ENCODE measurements at regions not wholly inside any gene's neighbourhood (a gene's known extent, or its start where the extent isn't known, plus 50 kb on each side); places are given as distances from the start of the nearest gene placed in this dataset.
A peak's percentile ranks its signal among the peaks of the same experiment; 100 is the strongest.
"Not testable (repeated sequence)": the region's sequence is repeated elsewhere in the genome, so short reads cannot be mapped to it uniquely, and the experiment has no call there.

- DNase-seq (ENCODE audit: low read depth): no peak
- H3K4me3 ChIP-seq (ENCODE audit: low read depth, low read length): no peak overlapping the region
These were observed 197.6 kb upstream of the MEF2C start for GRCh38 chr5:89080467-89081116.

DNA sequence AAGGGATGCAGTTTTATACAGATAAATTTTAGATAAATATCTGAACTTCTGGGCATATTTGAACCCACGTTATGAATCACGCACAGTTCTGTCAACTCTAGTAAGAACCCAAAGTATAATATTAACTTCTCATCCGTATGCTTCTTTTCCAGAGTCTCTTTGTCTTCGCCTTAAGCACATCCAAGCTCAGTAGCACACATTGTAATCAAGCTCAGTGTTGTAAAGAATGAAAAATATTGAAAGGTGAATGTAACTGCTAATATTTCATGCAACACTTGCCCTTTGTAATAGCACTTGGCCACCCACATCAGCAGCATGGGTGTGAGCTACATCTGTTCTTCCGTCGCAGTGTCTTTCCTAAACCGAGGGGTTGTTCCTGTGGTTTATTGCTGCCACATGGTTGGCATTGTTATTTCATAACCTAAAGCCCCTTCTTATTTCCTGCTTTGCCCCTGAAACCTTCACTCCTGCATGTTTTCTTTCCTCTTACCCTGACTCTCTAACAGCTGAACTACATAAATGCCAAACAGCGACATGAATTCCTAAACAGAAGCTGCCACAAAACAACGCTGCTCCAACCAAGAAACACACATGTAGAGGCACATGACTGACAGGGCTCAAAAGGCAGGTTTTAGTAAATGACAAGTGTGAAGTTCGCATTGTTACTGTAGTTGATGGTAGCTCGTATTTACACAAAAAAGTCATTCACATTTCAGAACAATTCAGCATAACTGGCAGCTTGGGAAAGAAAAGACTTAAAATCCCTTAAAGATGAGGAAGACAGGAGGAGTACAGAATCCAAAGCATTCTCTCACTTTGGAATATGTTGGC is 190.1 kb upstream of the MEF2C start:
- H3K4me3 ChIP-seq (ENCODE audit: low read depth, low read length): no peak overlapping the region
- DNase-seq (ENCODE audit: low read depth): peak; percentile 32

- no peak overlapping the region for H3K4me3 ChIP-seq (ENCODE audit: low read depth, low read length)
- no peak for DNase-seq (ENCODE audit: low read depth)
These were observed 189.0 kb upstream of the MEF2C start for GRCh38 chr5:89071941-89072331.

- DNase-seq (ENCODE audit: low read depth): no peak
- H3K4me3 ChIP-seq (ENCODE audit: low read depth, low read length): no peak overlapping the region
These were observed 188.3 kb upstream of the MEF2C start for GRCh38 chr5:89071101-89071940.

DNA sequence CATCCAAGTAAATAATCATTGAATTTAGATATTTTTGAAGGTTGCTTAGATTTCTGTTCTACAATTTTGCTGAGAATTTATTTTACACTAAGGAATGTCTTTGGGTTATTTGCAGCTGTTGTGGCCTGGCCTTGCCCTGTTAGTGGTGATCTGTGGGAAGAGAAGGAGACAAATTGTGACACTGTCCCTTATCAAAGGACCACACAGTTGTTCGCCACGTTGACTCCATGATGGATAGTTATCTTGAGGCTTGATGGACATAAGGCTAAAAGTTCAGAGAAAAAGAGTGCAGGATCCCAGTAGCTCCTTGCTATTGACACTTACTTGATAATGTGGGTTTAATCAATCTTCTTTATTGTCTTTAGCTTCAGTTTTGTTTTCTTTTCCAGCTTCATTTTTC is 186.6 kb upstream of the MEF2C start:
- DNase-seq (ENCODE audit: low read depth): no peak
- H3K4me3 ChIP-seq (ENCODE audit: low read depth, low read length): no peak overlapping the region

GRCh38 chr5:89067362-89067761 is 184.4 kb upstream of the MEF2C start:
- DNase-seq (ENCODE audit: low read depth): no peak
- no peak overlapping the region for H3K4me3 ChIP-seq (ENCODE audit: low read depth, low read length)

DNA sequence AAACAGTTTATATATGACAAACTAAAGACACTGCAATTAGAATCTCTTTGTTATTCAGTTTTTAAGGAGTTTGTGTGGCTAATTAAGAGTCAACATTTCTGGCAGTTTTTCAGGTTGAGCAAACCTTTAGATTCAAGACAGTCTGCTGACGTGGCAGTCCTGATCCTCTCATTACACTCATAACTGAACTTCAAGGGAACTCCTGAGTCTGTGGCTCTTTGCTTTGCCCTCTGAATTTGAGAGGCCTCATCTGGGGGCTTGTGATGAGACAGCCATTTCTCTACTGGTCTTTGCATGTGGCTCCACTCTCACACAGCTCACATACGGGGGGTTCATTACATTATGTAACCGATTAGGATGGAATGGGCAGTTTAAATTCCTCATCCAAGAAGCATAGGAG is 182.9 kb upstream of the MEF2C start:
- no peak overlapping the region for H3K4me3 ChIP-seq (ENCODE audit: low read depth, low read length)
- no peak for DNase-seq (ENCODE audit: low read depth)

- no peak for DNase-seq (ENCODE audit: low read depth)
- H3K4me3 ChIP-seq (ENCODE audit: low read depth, low read length): no peak overlapping the region
These were observed 181.8 kb upstream of the MEF2C start for GRCh38 chr5:89064736-89065135.

- no peak for DNase-seq (ENCODE audit: low read depth)
- no peak overlapping the region for H3K4me3 ChIP-seq (ENCODE audit: low read depth, low read length)
These were observed 181.1 kb upstream of the MEF2C start for GRCh38 chr5:89064054-89064453.

- H3K4me3 ChIP-seq (ENCODE audit: low read depth, low read length): no peak overlapping the region
- DNase-seq (ENCODE audit: low read depth): no peak
These were observed 177.8 kb upstream of the MEF2C start for GRCh38 chr5:89060768-89061167.

- no peak overlapping the region for H3K4me3 ChIP-seq (ENCODE audit: low read depth, low read length)
- no peak for DNase-seq (ENCODE audit: low read depth)
These were observed 176.3 kb upstream of the MEF2C start for GRCh38 chr5:89059274-89059673.

DNA sequence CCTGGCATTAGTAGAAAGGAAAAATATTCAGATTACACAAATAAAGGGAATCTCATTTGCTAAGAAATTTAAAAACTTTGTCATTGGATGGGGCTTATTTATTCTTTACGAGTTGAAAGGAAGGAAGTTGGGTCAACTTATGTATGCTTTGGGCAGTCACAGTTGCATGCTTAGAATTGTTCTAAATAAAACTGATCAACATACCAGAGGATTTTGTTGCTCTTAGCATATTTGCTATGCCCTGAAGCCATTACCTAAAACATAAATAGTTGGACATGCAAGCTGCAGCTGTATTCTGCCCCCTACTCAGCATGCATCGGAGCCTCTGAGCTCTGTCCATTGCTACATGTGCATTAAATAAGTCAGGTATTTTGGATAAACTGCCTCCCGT is 172.7 kb upstream of the MEF2C start:
- H3K4me3 ChIP-seq (ENCODE audit: low read depth, low read length): no peak overlapping the region
- no peak for DNase-seq (ENCODE audit: low read depth)

DNA sequence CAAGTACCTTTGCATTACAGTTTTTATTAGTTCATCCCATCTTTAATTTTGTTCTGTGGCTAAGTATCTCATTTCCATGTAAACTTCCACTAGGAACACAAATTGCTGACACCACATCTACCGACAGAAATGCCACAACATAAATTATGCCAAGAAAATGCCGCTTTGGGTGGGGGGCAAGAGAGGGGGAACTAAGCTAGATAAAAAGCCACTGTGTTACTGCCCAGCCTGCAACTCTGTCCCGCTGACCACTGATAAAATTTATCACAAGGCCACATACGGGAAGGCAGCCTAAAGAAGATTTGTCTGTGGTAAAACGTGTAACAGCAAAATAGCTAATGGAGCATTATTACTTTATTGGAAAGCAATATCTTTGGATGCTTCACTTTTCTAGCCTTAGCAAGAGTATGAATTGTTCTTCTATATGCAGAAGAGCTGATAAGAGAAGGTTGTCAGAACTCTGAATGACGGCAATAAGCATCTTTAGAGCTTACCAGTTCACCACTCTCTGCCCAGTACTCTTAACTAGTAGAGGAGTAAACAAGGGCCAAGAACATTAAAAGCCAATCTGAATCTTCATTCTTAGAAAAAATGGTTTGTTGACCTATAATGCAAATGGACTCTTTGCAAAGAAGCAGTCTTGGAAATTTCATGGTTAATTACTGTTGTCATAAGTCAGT is 172.2 kb upstream of the MEF2C start:
- DNase-seq (ENCODE audit: low read depth): no peak
- H3K4me3 ChIP-seq (ENCODE audit: low read depth, low read length): no peak overlapping the region

DNA sequence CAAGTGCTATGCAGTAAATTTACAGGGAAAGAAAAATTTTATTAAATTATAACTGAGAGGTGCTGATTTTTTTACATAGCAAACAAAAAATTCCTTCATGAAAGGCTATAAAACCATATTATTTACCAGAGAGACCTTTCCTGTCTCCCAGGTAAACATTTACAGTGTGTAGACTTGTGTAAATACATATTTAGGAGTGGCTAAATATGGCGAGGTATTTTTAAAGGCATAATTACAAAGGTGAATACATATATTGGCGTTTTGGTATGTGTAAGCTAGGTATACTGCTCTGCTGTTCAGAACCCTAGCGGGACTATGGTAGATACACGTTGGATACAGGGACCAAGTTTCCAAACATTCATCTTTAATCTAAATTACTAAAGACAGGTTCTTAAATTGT is 170.6 kb upstream of the MEF2C start:
- H3K4me3 ChIP-seq (ENCODE audit: low read depth, low read length): no peak overlapping the region
- no peak for DNase-seq (ENCODE audit: low read depth)

DNA sequence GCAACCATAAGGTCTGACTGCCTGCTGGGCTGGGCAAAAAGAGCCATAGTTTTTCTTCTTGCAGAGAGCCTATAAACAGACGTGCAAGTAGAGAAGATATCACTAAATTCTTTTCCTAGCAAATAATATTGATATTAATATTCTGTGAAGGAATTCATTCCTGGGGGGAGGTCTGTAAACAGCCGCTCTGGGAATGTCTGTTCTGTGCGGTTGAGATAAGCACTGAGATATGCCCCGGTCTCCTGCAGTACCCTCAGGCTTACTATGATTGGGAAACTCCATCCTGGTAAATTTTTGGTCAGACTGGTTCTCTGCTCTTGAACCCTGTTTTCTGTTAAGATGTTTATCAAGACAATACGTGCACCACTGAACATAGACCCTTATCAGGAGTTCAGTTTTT is 167.1 kb upstream of the MEF2C start:
- DNase-seq (ENCODE audit: low read depth): not testable (repeated sequence)

DNA sequence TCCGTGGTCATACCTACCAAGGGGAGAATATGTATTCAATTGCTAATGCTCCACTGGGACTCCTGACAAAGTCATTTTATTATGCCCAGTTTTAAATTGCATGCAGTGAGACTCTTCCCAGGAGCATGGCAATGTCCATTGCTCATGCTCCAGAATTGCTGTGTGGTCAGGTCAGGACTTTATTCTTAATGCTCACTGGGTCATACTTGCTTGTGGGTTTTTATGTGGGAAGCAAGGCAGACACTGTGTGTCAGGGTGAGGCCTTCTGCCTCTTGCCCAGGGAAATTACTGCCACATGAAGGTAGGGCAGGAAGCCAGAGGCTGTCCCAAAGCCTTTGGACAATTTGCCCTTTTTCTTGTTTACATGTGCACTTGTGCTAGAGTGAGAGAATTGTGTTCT is 164.6 kb upstream of the MEF2C start:
- H3K4me3 ChIP-seq (ENCODE audit: low read depth, low read length): no peak overlapping the region
- no peak for DNase-seq (ENCODE audit: low read depth)

More for the DNA sequence above, 167.1 kb upstream of the MEF2C start:
- H3K4me3 ChIP-seq (ENCODE audit: low read depth, low read length): not testable (repeated sequence)

DNA sequence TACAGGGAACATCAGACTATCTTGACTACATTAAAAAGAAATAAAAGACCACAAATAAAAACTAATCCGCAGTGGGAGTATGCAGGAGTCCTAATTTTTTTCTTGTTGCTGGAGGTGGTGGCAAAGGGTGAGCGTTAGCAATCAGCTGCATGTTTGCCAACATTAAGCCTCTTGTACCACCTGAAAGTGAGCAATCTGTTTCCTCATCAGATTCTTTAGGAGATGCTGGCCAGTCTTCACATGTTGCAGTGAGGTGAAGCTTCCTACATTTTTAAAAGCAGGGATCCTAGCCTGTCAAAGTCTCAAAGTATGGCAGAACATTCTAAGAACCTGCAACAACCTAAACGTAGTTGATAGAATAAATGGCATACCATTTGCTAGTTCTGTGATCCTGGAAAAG is 162.2 kb upstream of the MEF2C start:
- no peak for DNase-seq (ENCODE audit: low read depth)
- H3K4me3 ChIP-seq (ENCODE audit: low read depth, low read length): no peak overlapping the region

DNA sequence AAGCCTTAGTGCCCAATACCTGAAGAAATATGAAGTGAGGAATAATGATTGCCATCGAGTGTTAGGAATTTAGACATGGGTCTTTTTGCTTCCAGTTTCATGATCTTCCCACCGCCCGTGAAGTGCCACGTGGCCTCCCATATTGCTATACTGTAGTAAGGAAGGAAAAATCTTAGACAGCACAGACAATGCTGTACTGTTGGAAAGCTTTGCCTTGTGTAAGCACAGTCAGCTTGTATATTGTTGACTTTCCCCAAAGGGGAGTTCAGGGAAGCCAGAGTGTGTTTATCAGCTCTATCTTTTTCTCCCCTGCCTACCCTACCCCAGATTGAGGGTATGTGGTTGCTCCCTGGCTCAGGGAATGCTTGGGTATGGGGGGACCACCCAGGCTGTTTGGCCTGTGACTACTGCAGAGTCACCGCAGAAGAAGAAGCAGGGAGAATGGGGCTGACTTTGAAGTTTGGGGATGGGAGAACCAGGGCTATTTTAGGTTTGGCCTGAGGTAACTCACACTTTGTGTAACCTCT is 161.8 kb upstream of the MEF2C start:
- no peak for DNase-seq (ENCODE audit: low read depth)

GRCh38 chr5:89043676-89044075 is 160.7 kb upstream of the MEF2C start:
- no peak for DNase-seq (ENCODE audit: low read depth)

More for the DNA sequence above, 161.8 kb upstream of the MEF2C start:
- H3K4me3 ChIP-seq (ENCODE audit: low read depth, low read length): no peak overlapping the region

More at GRCh38 chr5:89043676-89044075, 160.7 kb upstream of the MEF2C start:
- H3K4me3 ChIP-seq (ENCODE audit: low read depth, low read length): no peak overlapping the region
